ENCODE measurements at regions not wholly inside any gene's neighbourhood (a gene's known extent, or its start where the extent isn't known, plus 50 kb on each side); places are given as distances from the start of the nearest gene placed in this dataset.
"Not testable (repeated sequence)": the region's sequence is repeated elsewhere in the genome, so short reads cannot be mapped to it uniquely, and the experiment has no call there.

DNA sequence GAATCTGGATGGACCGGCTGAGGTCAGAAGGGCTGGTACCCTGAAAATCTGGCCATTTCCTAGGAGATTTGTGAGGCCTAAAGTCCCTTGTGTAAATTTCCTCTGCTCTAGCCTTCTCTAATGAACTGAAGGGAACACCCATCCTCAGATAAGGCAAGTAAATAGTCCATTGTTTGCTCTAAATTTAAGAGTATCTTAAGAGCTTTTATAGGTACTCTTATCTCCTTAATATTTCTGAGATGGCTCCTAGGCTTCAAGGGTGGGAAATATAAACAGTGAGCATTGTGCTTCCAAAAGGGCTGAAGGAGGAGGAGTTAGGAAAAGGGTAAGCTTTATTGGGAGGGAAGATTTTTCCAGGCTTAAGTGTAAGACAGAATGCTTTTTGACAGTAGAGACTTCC is 148.7 kb upstream of the EDNRB start:
- DNase-seq, result no peak

DNA sequence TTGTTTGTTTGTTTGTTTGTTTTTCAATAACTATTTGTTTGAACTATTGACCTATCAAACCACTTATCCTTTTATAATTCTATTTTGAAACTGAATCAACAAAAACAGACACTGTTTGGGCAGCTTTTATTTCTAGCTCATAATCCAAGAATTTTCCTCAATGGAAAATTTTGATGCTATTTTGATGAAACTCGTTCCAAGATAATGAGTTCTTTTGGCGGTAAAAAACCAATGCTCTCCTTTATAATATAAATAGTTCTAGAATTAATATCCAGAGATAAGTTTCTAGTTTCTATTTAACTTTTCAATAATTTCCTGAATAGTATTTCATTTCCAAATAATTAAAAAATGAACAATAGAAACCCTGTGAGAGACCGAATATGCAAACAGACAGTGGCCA is 146.5 kb upstream of the EDNRB start:
- DNase-seq, result no peak

DNA sequence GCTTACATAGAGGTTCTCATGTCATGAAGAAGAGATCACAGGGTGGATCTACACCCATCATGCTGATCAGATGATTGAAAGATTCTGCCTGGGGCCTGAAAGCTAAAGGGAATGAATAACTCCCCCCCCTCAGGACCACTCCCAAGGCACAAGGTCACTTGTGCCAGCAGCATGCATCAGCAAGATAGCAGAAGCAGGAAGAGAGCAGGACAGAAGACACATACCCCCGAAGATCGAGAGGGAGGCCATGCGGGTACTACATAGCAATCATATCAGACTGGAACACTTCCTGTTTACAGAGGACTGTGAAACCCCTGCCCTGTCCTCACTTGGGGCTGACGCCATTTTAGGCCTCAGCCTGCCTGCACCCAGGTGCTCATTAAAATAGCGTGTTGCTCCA is 143.2 kb upstream of the EDNRB start:
- no peak for DNase-seq

DNA sequence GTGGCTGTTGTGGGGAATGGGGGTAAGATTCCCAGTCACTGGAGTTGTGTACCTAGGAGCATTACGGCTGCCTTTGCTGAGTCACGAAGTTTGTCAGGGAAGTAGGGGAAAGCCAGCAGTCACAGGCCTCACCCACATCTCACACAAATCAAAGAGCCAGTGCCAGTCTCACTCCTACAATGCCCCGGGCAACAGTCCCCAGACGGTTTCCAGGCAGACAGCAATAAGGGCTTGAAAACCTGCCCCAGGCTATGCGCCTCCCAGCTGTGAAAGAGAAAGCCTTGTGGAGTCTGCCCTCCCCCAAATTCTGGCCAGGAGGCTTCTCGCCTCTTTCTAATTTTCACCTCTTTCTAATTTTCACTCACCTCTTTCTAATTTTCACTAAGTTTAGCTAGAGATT is 142.3 kb upstream of the EDNRB start:
- DNase-seq, result no peak

DNA sequence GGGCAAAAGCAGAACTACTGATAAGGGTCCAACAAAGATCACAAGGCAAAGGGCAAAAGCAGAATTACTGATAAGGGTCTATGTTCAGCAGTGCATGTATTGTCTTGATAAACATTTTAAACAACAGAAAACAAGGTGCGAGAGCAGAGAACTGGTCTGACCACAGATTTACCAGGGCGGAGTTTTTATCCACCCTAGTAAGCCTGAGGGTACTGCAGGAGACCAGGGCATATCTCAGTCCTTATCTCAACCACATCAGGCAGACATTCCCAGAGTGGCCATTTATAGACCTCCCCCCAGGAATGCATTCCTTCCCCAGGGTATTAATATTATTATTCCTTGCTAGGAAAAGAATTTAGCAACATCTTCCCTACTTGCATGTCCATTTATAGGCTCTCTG is 138.2 kb upstream of the EDNRB start:
- not testable (repeated sequence) for DNase-seq

DNA sequence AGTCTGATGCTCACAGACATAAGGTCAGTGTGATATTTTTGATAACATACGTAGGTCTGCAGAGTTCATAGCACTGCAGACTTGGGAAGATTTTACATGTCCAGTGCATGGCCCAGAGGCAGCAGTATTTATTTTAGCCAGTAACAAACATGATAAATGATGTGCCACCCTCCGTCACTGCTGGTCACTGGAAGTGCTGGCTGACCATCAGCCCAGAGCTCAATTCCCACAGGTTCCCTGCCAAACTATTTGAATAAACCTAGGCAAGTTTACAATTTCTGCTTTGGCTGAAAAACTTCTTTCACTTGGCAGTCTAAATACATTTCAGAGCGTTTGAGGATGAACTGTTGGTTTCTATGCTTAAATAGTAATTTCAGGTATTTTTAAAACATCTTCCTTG is 135.5 kb upstream of the EDNRB start:
- DNase-seq, result no peak

DNA sequence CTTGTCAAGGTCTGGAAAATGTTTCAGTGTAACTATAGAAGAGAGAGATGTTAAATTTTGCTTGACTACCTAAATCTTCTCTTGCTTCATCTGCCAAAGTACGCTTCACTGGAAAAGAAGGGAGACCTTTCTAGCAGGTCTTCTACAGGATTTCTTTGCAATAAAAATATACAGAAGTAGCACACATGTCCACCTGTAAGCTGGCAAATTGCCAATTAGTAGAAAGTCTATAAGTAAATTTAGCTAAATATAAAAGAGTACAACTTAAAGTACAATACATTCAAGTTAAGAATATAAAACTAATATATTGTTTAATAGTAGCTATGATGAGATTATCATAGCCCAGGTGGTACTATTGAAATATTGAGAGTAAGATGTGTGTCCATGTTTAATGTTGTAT is 128.5 kb upstream of the EDNRB start:
- no peak for DNase-seq

DNA sequence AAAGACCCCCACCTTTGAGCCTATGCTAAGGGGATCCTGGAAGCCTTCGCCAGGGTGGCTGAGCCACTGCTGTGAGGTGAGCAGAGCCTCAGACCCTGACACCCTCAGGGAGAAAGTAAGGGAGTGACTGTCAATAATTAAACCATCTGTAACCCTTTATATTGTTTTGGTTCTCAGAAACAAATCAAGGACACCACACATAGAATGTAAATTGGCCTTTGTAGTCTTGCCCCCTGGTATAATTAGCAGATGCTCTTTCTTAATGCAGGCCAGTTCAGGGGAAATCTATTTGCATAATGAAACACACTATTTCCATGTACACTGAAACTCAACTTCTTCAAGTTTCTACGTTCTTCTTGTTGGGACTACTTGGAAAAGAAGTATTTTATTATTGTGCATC is 127.7 kb upstream of the EDNRB start:
- DNase-seq, result no peak

DNA sequence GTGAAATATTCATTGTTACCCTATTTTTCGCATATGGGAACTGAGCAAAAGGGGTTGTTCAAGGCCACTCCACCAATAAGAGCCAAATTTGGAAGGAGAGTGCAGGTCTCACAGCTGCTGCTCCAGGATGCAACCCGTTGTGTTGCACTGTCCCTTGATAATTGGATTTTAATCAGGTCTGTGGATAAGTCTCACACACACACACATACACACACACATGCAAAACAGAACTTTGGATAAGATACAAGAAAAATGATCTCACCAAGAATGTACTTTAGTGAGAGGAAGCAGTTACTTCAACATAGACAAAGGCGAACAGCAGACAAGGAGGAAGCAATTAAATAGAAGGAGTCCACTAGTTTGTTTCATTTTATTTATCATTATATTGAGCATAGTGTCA is 127.3 kb upstream of the EDNRB start:
- no peak for DNase-seq

DNA sequence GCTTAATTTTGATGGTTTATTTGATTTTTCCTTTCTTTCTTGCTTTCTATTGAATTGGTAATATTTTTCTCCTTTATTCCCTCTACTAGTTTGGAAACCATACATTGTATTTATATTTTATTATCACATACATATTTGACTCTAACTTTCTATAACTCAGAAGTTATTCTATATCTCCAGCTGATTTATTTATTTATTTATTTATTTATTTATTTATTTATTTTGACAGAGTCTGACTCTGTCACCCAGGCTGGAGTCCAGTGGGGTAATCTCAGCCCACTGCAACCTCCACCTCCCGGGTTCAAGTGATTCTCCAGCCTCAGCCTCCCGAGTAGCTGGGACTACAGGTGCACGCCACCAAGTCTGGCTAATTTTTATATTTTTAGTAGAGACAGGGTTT is 122.7 kb upstream of the EDNRB start:
- not testable (repeated sequence) for DNase-seq

DNA sequence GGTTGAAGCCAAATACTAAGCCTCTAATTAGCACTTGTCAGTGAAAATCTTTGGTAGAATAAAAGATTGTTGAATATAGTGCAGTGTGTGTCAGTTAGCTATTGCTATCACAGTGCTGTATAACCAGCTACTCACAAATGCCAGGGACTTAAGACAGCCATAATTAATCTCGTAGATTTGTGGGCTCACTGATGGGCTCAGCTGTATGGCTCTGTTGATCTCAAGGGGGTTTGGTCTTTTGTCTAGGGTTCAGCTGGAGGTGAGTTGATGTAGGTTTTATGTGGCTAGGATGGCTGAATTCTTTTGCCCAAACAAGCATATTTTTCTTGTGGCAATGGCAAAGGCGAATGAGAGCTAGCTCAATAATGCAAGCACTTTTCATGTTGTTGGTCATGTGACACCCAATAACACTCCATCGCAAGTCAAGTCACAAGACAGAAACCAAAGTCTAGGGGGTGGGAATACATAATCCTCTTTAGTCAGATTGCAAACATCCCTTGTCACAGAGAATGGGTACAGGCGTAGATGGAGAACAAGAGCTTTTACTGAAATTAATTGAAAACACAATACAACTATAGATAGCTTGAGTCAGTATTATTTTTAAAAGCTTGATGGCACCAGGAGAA is 121.7 kb upstream of the EDNRB start:
- DNase-seq, result no peak

DNA sequence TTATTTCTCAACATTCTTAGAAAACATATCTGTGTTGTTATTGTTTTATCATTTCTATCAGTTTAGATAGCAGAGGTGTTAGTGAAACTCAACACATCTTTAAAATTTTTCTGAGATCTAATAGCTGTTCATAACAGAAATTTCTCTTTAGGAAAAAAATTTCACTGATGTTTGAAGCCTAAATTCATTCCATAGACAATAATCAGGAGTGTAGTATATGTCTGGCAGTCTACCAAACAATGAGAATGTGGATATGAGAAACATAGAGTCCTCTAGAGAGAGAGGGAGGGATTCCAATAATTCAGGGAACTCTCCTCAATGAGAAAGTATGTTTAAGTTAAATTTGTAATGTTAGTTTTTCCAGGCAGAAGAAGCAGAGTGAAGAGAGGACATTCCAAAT is 118.2 kb upstream of the EDNRB start:
- DNase-seq, result no peak

DNA sequence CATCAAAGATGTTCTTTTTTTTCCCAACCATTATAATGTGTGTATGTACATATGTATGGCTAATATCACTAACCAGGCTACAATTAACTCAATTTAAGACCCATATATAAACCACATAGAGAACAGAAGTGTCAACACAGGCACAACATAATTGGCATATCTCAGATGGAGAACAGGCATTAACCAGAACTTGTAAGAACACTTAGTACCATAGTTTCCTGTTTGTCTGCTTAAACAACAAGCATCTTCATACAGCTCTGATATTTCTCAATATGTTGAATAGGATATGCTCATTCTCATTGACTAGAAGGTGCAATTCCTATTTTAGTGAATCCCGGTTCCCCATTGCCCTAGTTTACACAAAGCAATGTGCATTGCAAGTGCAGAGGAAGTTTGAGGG is 116.9 kb upstream of the EDNRB start:
- DNase-seq, result no peak

DNA sequence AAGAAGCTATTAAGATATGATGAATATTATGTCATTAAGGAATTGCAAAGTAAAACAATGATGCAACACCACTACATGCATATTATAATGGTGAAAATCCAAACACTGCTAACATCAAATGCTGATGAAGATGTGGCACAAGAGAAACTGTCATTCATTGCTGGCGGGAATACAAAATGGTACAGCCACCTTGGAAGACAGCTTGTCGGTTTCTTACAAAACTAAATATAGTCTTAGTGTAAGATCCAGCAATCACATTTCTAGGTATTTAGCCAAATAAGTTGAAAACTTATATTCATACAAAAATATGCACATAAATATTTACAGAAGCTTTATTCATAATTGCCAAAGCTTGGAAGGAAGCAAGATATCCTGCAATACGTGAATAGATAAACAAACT is 114.9 kb upstream of the EDNRB start:
- no peak for DNase-seq

DNA sequence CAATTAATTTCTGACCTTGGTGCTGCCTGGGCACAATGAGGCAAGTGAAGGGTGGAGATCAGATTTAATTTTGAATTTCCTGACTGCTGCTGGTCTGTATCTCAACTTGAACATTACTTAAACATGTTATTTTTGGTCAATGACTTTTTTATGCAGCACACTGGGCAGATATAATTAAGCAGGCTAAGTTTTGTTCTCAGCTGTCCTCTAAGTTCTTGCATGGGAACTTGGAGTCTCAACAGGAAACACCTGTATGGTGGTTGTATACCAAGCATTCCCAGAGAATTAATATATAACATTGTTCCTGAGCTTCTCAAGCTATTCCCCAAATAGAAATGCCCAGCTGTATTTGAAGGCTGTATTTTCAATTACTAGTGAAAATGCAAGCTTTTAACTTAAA is 113.5 kb upstream of the EDNRB start:
- no peak for DNase-seq

DNA sequence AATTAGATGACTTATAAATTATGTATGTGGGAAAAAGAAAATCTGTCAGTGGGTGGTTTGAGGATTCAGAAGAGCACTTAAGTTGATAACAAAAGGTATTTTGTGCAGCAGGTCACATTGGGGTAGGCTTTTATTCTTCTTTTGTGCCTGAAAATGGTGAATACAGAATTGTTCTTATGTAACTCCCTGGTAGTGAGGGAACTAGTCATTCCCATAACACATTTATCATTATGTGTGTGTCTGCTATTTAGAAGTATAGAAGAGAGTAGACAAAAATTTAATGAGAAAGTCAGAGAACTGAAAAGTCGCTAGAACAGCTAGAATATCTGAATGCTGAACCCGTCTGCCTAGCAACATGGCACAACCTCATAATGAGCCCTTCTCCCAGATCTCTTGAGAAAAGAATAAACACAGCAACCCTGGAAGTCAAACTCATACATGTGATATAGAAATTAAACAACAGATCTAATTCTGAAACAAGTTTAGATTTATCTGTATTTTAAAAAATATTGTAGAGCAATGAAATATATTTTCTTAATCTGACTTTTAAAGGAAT is 111.8 kb upstream of the EDNRB start:
- no peak for DNase-seq

DNA sequence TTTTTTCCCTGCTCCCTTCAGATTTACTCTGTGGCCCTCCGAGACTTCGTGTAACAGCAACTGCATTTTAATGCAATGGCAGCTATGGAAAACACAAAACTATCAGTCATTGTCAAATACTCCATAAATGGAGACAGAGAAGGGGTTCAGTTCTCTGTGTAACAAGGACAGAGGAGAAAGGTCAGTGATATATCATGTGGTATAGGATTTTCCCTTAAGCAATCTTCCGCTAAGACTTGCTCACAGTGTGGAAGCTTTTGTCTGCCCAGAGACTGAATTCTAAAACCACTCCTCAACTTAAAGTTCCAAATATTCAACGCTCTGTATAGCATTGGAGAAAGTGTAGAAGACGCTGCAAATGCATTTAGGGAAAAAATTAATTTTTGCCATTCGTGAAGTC is 111.3 kb upstream of the EDNRB start:
- DNase-seq, result no peak

DNA sequence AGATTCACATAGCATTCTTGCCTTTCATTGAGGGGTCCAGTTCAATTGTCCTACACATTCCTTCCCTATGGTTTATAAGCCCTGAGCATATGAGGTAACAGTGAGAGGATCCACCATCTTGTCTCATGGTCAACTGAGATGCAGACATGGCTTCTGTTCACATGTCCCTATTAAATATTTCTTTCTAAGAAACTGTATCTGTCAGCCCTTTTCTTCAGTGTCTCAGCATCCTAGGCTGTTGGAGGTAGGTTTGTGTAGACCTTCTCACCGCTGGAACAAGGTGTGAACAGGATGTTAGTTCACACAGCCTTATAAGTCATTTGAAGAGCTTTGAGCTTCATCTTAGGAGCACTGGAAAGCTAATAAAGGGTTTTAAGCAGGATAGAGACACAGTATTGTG is 110.3 kb upstream of the EDNRB start:
- no peak for DNase-seq

DNA sequence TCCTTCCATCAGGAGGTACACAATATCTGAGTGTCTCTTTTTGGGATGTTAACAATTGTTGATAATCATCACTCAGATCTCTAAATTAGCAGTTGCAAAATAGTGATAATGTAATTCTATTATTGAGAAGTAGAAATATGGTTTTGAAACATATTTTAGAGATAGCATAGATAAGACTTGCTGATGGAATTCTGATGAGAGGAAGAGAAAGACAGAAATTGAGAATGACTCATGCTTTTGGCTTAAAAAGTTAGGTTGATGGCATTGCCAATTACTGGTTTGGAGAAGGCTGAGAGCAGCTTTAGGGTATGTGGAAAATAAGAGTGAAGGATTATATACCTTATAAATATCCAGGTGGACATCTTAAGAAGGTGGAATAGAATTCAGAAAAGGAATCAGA is 106.4 kb upstream of the EDNRB start:
- no peak for DNase-seq

DNA sequence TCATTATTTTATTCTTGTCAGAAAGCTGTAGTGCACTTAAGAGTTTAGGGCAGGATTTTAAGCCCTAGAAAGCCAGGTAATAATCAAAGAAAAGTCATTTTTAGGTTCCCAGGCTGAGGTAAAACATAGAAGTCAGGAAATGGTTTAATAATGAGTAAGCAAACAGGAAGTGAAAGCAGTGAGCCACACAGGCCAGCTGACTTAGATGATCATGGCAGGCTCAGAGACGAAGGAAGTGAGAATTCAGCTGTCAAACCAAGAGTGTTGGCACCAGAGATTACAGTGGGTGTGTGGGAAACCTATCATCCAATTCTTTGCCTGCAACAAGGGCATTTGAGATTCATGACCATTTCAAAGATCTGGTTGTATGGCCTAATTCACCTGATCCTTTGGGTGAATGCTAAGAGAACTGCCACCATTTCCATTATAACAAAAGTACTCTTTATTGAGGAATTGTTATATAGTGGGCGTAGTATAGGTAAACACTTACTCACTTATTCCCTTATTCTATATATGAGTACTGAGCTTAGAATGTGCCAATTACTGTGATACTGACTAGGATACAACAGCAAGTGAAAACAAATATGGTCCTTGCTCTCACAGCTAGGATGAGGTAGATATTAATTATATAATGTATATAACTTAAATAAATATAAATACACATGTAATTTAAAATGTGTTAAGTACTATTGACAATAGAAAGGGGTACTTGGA is 103.7 kb upstream of the EDNRB start:
- DNase-seq, result peak; percentile 35

DNA sequence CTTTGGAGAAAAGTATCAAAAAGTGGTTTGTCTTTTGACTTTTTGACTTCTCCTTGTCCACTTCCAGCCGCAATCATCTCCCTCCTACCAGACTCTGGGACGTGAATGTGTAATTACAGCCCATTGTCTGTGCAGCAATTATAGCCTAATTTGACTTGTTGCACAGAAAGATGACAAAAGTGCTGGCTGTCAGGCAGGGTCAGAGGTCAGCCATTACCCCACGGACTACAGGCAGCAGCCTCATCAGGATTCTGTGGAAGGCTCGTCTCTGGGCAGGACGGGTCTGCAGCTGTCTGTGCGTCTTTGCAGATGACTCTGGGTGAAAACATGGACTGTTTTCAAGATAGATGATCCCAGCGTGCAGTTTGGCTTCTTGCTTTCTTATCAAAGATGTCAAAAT is 102.2 kb upstream of the EDNRB start:
- DNase-seq, result no peak

DNA sequence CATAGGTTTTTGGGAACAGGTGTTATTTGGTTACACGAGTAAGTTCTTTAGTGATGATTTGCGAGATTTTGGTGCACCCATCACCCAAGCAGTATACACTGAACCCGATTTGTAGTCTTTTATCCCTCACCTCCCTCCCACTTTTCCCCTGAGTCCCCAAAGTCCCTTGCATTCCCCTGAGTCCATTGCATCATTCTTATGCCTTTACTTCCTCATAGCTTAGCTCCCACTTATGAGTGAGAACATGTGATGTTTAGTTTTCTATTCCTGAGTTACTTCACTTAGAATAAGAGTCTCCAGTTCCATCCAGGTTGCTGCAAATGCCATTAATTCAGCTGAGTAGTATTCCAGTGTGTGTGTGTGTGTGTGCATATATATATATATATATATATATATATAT is 97.2 kb upstream of the EDNRB start:
- DNase-seq, result no peak

DNA sequence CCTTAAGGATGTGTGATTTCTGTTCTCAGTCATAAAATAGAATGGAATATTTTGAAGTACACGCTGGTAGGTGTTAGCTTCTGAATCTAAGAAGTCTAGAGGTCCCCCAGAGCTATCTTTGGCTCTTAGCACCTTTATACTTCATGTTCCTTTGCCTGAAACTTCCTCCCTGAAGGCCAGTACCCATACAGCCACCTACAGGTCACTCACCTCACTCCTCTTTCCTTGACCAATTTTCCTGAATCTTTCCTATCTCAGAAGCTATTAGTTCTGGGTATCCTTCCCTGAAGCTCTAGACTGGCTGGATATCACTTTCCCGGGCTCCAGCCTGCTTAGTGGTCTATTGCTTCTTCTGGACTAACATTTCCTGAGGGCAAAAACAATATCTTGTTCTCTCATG is 93.4 kb upstream of the EDNRB start:
- no peak for DNase-seq

DNA sequence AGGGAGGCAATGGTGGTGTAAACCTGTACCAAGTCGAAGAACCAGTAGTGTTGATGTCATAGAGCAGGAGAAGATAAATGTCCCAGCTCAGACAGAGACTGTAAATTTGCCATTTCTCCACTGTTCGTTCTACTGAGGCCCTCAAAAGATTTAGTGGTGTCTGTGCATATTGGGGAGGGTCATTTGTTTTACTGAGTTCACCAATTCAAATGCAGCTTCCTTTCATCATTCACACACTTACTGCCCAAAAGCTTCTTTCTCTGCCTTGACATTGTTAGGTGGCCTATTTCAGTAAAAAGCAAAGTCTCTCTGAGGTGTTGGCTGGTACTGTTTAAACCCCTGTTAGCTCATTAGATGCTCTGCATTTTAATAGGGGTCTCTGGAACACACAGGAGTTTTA is 86.2 kb upstream of the EDNRB start:
- no peak for DNase-seq

DNA sequence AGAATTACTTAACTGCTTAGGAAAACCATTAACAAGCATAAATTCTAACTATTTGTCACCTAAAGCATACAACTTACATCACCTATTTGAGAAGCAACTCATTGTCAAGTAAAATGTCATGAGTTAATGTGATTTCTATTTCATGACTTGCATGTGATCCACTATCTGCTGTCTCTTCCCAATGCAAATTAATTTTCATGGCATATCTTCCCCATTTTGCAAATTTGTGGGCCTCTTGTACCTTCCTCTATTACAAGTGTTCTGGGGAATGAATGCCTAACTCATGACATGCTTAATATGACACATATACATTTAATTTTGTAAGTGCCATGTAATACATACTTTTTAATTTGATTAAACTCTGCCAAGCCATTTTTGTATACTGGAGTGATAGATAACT is 81.1 kb upstream of the EDNRB start:
- no peak for DNase-seq

All from fibroblast of skin of abdomen (primary cell).